DMS 273 treated with DMSO at 0.1 percent for 48 hours (cell line): ENCODE measurements at regions not wholly inside any gene's neighbourhood (a gene's known extent, or its start where the extent isn't known, plus 50 kb on each side); places are given as distances from the start of the nearest gene placed in this dataset.
"Not testable (repeated sequence)": the region's sequence is repeated elsewhere in the genome, so short reads cannot be mapped to it uniquely, and the experiment has no call there.

Experiments
- DNase-seq: peaks from one replicate; lab custom pipeline; 2025; lab: John Stamatoyannopoulos, UW

- DNase-seq, result no peak
Observed at GRCh38 chr3:184440151-184440550, 60.3 kb downstream of the CHRD start.

GRCh38 chr3:184441202-184441900, 61.5 kb downstream of the CHRD start:
- no peak for DNase-seq

GRCh38 chr3:184443364-184443763, 63.5 kb downstream of the CHRD start:
- DNase-seq, result no peak

GRCh38 chr3:184443831-184444230, 64.0 kb downstream of the CHRD start:
- no peak for DNase-seq

GRCh38 chr3:184448321-184449160, 68.7 kb downstream of the CHRD start:
- DNase-seq, result no peak

GRCh38 chr3:184449161-184449515, 69.3 kb downstream of the CHRD start:
- no peak for DNase-seq

- DNase-seq, result no peak
Observed at GRCh38 chr3:184450547-184450946, 70.7 kb downstream of the CHRD start.

- no peak for DNase-seq
Observed at GRCh38 chr3:184453296-184453695, 73.4 kb downstream of the CHRD start.

- no peak for DNase-seq
Observed at GRCh38 chr3:184455991-184456390, 76.1 kb downstream of the CHRD start.

- DNase-seq, result no peak
Observed at GRCh38 chr3:184456476-184456875, 76.6 kb downstream of the CHRD start.

- DNase-seq, result no peak
Observed at GRCh38 chr3:184457329-184457728, 77.5 kb downstream of the CHRD start.

GRCh38 chr3:184457784-184458377, 78.0 kb downstream of the CHRD start:
- DNase-seq, result not testable (repeated sequence)

- DNase-seq, result no peak
Observed at GRCh38 chr3:184459355-184459754, 79.5 kb downstream of the CHRD start.

GRCh38 chr3:184460276-184460675, 80.4 kb downstream of the CHRD start:
- DNase-seq, result no peak

GRCh38 chr3:184461219-184461618, 81.4 kb downstream of the CHRD start:
- no peak for DNase-seq

- DNase-seq, result no peak
Observed at GRCh38 chr3:184465883-184466412, 86.1 kb downstream of the CHRD start.

GRCh38 chr3:184466413-184466960, 86.6 kb downstream of the CHRD start:
- DNase-seq, result no peak

- no peak for DNase-seq
Observed at GRCh38 chr3:184467171-184467570, 87.3 kb downstream of the CHRD start.

GRCh38 chr3:184470551-184470950, 90.7 kb downstream of the CHRD start:
- DNase-seq, result no peak

- DNase-seq, result no peak
Observed at GRCh38 chr3:184471439-184471838, 90.1 kb upstream of the EPHB3 start.

- DNase-seq, result no peak
Observed at GRCh38 chr3:184472723-184473428, 88.7 kb upstream of the EPHB3 start.

GRCh38 chr3:184474897-184475296, 86.7 kb upstream of the EPHB3 start:
- DNase-seq, result no peak
